HCT116 (cell line): ENCODE measurements at regions not wholly inside any gene's neighbourhood (a gene's known extent, or its start where the extent isn't known, plus 50 kb on each side); places are given as distances from the start of the nearest gene placed in this dataset.

Experiments used
- CEBPB ChIP-seq: IDR thresholded peaks from 2 replicates; pipeline ENCODE4 v1.6.1; 2012; ENCODE audit warnings: low read depth
- CTCF ChIP-seq, 3 experiments: fragments of 200-600 bp in 1 of 3; sonication (generic) in 1 of 3; IDR thresholded peaks in 2 of 3; conservative IDR thresholded peaks in 1 of 3; 2 replicates each; pipeline ENCODE4 v1.5.1; 2012 to 2017; ENCODE audit warnings: low read depth in 2 of 3, low read length in 2 of 3, antibody characterized with exemption in 1 of 3, borderline replicate concordance in 1 of 3, control low read depth in 1 of 3, mild to moderate bottlenecking in 1 of 3, mixed read lengths in 1 of 3, mixed run types in 1 of 3, moderate library complexity in 1 of 3; ENCODE audit not compliant: insufficient read depth in 1 of 3
- ELF1 ChIP-seq: IDR thresholded peaks from 2 replicates; pipeline ENCODE4 v1.6.1; 2012; ENCODE audit warnings: low read depth, borderline replicate concordance
- EZH2 ChIP-seq: fragments of 200-600 bp; sonication (generic); IDR thresholded peaks from 2 replicates; pipeline ENCODE4 v1.6.1; 2017; ENCODE audit warnings: antibody characterized with exemption, mixed run types
- FOSL1 ChIP-seq: IDR thresholded peaks from 2 replicates; pipeline ENCODE4 v1.6.1; 2012; ENCODE audit warnings: low read depth
- JUND ChIP-seq: IDR thresholded peaks from 2 replicates; pipeline ENCODE4 v1.6.1; 2012
- POLR2A ChIP-seq: IDR thresholded peaks from 2 replicates; pipeline ENCODE4 v1.7.0; 2011; ENCODE audit warnings: borderline replicate concordance; ENCODE audit not compliant: insufficient read depth, insufficient read length; ENCODE audit errors: extremely low read depth
- RAD21 ChIP-seq: IDR thresholded peaks from 2 replicates; pipeline ENCODE4 v1.6.1; 2012; ENCODE audit warnings: low read depth, mild to moderate bottlenecking
- TCF7L2 ChIP-seq: IDR thresholded peaks from 2 replicates; pipeline ENCODE4 v1.7.0; 2011; ENCODE audit warnings: borderline replicate concordance, inconsistent platforms; ENCODE audit not compliant: insufficient read depth, insufficient read length; ENCODE audit errors: extremely low read depth
- TF ChIP-seq, protein P1 (sequence below): IDR thresholded peaks from 2 replicates; pipeline ENCODE4 v1.6.1; 2012
- TF ChIP-seq, protein P2 (sequence below): IDR thresholded peaks from 2 replicates; pipeline ENCODE4 v1.6.1; 2012; ENCODE audit warnings: low read depth

GRCh38 chr12:124681779-124682391 lies 114.5 kb upstream of the NCOR2 start:
- TF ChIP-seq, protein P1, sequence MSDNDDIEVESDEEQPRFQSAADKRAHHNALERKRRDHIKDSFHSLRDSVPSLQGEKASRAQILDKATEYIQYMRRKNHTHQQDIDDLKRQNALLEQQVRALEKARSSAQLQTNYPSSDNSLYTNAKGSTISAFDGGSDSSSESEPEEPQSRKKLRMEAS = no peak
- TF ChIP-seq POLR2A (no peak), CTCF (IDR thresholded peaks at IDR 0.05 in 2 of 3, conservative IDR thresholded peaks at IDR 0.05 in 1 of 3; ENCODE audit: borderline replicate concordance in 1 of 3, insufficient read depth in 1 of 3, low read depth in 2 of 3, low read length in 2 of 3) (no peak), JUND (no peak), ELF1 (no peak), TCF7L2 (no peak), RAD21 (no peak), EZH2 (no peak), CEBPB (no peak), FOSL1 (no peak)
- TF ChIP-seq, protein P2, sequence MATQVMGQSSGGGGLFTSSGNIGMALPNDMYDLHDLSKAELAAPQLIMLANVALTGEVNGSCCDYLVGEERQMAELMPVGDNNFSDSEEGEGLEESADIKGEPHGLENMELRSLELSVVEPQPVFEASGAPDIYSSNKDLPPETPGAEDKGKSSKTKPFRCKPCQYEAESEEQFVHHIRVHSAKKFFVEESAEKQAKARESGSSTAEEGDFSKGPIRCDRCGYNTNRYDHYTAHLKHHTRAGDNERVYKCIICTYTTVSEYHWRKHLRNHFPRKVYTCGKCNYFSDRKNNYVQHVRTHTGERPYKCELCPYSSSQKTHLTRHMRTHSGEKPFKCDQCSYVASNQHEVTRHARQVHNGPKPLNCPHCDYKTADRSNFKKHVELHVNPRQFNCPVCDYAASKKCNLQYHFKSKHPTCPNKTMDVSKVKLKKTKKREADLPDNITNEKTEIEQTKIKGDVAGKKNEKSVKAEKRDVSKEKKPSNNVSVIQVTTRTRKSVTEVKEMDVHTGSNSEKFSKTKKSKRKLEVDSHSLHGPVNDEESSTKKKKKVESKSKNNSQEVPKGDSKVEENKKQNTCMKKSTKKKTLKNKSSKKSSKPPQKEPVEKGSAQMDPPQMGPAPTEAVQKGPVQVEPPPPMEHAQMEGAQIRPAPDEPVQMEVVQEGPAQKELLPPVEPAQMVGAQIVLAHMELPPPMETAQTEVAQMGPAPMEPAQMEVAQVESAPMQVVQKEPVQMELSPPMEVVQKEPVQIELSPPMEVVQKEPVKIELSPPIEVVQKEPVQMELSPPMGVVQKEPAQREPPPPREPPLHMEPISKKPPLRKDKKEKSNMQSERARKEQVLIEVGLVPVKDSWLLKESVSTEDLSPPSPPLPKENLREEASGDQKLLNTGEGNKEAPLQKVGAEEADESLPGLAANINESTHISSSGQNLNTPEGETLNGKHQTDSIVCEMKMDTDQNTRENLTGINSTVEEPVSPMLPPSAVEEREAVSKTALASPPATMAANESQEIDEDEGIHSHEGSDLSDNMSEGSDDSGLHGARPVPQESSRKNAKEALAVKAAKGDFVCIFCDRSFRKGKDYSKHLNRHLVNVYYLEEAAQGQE = no peak
